Common myeloid progenitor, CD34-positive (primary cell): ENCODE measurements at regions not wholly inside any gene's neighbourhood (a gene's known extent, or its start where the extent isn't known, plus 50 kb on each side); places are given as distances from the start of the nearest gene placed in this dataset.
"Not testable (repeated sequence)": the region's sequence is repeated elsewhere in the genome, so short reads cannot be mapped to it uniquely, and the experiment has no call there.

Experiments used
- CTCF ChIA-PET: fragments of 350-600 bp; sonication (Branson Sonifier 250); formaldehyde crosslinking; loops from one replicate; lab custom pipeline; 2021; ENCODE audit warnings: antibody characterized with exemption; lab: Charles Lee
- POLR2A ChIA-PET: fragments of 350-600 bp; sonication (Branson Sonifier 250); formaldehyde crosslinking; loops from one replicate; lab custom pipeline; 2021; ENCODE audit warnings: antibody characterized with exemption; lab: Charles Lee
- DNase-seq, 3 donors: peaks; one replicate each; pipeline versions ENCODE4 v3.0.0 to v3.0.0-alpha.2; 2013
- H3K27ac ChIP-seq, 2 experiments: 1 replicate in 1 of 2; 2 replicates in 1 of 2; pipeline ENCODE4 v1.7.0; 2013; ENCODE audit warnings: inconsistent platforms in 2 of 2, low read length in 2 of 2, mild to moderate bottlenecking in 2 of 2, low read depth in 1 of 2, moderate library complexity in 1 of 2; ENCODE audit not compliant: severe bottlenecking in 2 of 2, insufficient read depth in 1 of 2, poor library complexity in 1 of 2
- H3K27me3 ChIP-seq, 5 experiments: replicated peaks in 2 of 5; 1 replicate in 3 of 5; 2 replicates in 2 of 5; pipeline versions ENCODE4 v1.6.1 to v1.7.0; 2013; ENCODE audit warnings: low read length in 4 of 5, mild to moderate bottlenecking in 2 of 5, moderate library complexity in 2 of 5, inconsistent platforms in 1 of 5; ENCODE audit not compliant: insufficient read depth in 5 of 5, control insufficient read depth in 4 of 5
- H3K36me3 ChIP-seq, 4 experiments: 1 replicate in 2 of 4; 2 replicates in 2 of 4; pipeline versions ENCODE4 v1.6.1 to v1.7.0; 2013; ENCODE audit warnings: low read length in 3 of 4, control low read depth in 1 of 4, mild to moderate bottlenecking in 1 of 4; ENCODE audit not compliant: control insufficient read depth in 4 of 4, insufficient read depth in 4 of 4
- H3K4me1 ChIP-seq, 4 experiments: 1 replicate in 3 of 4; 2 replicates in 1 of 4; pipeline versions ENCODE4 v1.6.1 to v1.7.1; 2013; ENCODE audit warnings: low read length in 3 of 4, mild to moderate bottlenecking in 3 of 4, control low read depth in 1 of 4, inconsistent platforms in 1 of 4, moderate library complexity in 1 of 4; ENCODE audit not compliant: control insufficient read depth in 4 of 4, insufficient read depth in 4 of 4; ENCODE audit errors: control extremely low read depth in 1 of 4
- H3K4me3 ChIP-seq, 7 experiments: 1 replicate in 4 of 7; 2 replicates in 3 of 7; pipeline versions ENCODE4 v1.5.1 to v1.7.0; 2013; ENCODE audit warnings: mild to moderate bottlenecking in 7 of 7, low read length in 6 of 7, moderate library complexity in 6 of 7, inconsistent platforms in 2 of 7, low read depth in 2 of 7, control low read depth in 1 of 7; ENCODE audit not compliant: insufficient read depth in 4 of 7, control insufficient read depth in 1 of 7; ENCODE audit errors: extremely low read depth in 1 of 7
- H3K9me3 ChIP-seq, 5 experiments: 1 replicate in 4 of 5; 2 replicates in 1 of 5; pipeline versions ENCODE4 v1.6.1 to v1.7.1; 2013; ENCODE audit warnings: low read length in 4 of 5, mild to moderate bottlenecking in 2 of 5, inconsistent platforms in 1 of 5, low read depth in 1 of 5, moderate library complexity in 1 of 5; ENCODE audit not compliant: control insufficient read depth in 4 of 5, insufficient read depth in 2 of 5; ENCODE audit errors: control extremely low read depth in 1 of 5
- WGBS: methylation state at CpG from one replicate; pipeline ENCODE4 v1.1.5; 2013; ENCODE audit not compliant: insufficient coverage; 5-methylcytosine and 5-hydroxymethylcytosine counted together

- Histone ChIP-seq H3K4me1 (no peaks in the 10 kb centered on the region), H3K4me3 (no peak overlapping the region), H3K9me3 (peaks cover 0 to 1% (median 0%) of the 10 kb centered on the region in 5 experiments), H3K27me3 (no peaks in the 10 kb centered on the region), H3K36me3 (no peaks in the 10 kb centered on the region), H3K27ac (no peak overlapping the region)
- DNase-seq, result no peak
- WGBS, result 50% methylated on average over 1 of the region's 1 CpG
- CTCF ChIA-PET, result interaction anchor here (0.7 kb wide), 1 partner anchor 55 kb away, joined by 3 read pairs; no protein-coding TSS in a partner anchor
- POLR2A ChIA-PET, result no interaction called here
Observed at GRCh38 chr12:33536431-33536830, 96.8 kb upstream of the SYT10 start.

DNA sequence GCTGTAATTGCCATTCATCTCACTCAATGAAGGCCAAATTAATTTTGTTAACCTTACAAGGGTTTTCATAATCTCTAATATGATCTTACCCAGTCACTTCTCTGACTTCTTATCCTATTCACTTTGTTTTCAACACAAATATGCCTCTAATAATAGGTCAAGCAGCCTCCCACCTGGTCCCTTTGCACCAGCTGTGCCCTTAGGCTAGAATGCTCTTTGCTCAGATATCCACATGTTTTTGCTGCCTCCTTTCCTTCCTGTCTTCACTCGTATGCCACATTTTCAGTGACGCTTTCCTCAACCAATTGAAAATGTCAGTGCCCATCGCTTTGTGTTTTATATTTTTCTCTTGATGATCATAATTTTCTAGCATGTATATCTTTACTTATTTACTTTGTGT lies 106.4 kb upstream of the SYT10 start:
- H3K36me3 ChIP-seq, result no peaks in the 10 kb centered on the region
- no peak for DNase-seq
- H3K4me3 ChIP-seq, result no peak overlapping the region
- CTCF ChIA-PET, result no interaction called here
- peaks cover 0 to 2% (median 0%) of the 10 kb centered on the region in 5 experiments for H3K9me3 ChIP-seq
- POLR2A ChIA-PET, result no interaction called here
- no peaks in the 10 kb centered on the region for H3K4me1 ChIP-seq
- WGBS, result no CpG with 5 or more reads among the region's 3 CpGs
- no peaks in the 10 kb centered on the region for H3K27me3 ChIP-seq
- H3K27ac ChIP-seq, result no peak overlapping the region

- no peak for DNase-seq
- POLR2A ChIA-PET, result no interaction called here
- H3K4me3 ChIP-seq, result no peak overlapping the region
- no peak overlapping the region for H3K27ac ChIP-seq
- H3K9me3 ChIP-seq, result peaks cover 0 to under 1% (median 0%) of the 10 kb centered on the region in 5 experiments
- 100% methylated on average over 3 of the region's 3 CpGs for WGBS
- H3K4me1 ChIP-seq, result no peaks in the 10 kb centered on the region
- H3K27me3 ChIP-seq, result no peaks in the 10 kb centered on the region
- no peaks in the 10 kb centered on the region for H3K36me3 ChIP-seq
- CTCF ChIA-PET, result no interaction called here
Observed at GRCh38 chr12:33547084-33547483, 107.5 kb upstream of the SYT10 start.

DNA sequence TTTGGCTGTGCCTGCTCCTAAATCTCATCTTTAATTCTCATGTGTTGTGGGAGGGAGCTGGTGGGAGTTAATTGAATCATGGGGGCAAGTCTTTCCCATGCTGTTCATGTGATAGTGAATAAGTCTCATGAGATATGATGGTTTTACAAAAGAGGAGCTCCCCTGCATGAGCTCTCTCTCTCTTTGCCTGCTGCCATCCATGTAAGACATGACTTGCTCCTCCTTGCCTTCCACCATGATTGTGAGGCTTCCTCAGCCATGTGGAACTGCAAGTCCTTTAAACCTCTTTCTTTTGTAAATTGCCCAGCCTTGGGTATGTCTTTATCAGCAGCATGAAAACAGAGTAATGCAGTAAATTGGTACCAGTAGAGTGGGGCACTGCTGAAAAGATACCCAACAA lies 110.6 kb upstream of the SYT10 start:
- H3K4me3 ChIP-seq, DNase-seq, H3K27me3 ChIP-seq, H3K27ac ChIP-seq, CTCF ChIA-PET, H3K9me3 ChIP-seq, H3K4me1 ChIP-seq, H3K36me3 ChIP-seq, POLR2A ChIA-PET: not testable (repeated sequence)

DNA sequence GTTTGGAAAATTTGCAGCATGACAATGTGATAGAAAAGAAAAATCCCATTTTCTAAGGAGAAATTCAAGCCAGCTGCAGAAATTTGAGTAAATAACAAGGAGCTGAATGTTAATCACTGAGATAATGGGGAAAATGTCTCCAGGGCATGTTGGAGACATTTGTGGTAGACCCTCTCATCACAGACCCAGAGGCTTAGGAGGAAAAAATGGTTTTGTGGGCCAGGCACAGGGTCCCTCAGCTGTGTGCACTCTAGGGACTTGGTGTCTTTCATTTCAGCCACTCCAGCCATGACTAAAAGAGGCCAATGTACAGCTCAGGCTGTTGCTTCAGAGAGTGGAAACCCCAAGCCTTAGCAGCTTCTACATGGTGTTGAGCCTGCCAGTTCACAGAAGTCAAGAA lies 111.4 kb upstream of the SYT10 start:
- Histone ChIP-seq H3K4me3 (no peak overlapping the region), H3K27me3 (no peaks in the 10 kb centered on the region), H3K4me1 (no peaks in the 10 kb centered on the region), H3K9me3 (no peaks in the 10 kb centered on the region), H3K27ac (no peak overlapping the region), H3K36me3 (no peaks in the 10 kb centered on the region)
- POLR2A ChIA-PET, result no interaction called here
- DNase-seq, result no peak
- CTCF ChIA-PET, result no interaction called here

DNA sequence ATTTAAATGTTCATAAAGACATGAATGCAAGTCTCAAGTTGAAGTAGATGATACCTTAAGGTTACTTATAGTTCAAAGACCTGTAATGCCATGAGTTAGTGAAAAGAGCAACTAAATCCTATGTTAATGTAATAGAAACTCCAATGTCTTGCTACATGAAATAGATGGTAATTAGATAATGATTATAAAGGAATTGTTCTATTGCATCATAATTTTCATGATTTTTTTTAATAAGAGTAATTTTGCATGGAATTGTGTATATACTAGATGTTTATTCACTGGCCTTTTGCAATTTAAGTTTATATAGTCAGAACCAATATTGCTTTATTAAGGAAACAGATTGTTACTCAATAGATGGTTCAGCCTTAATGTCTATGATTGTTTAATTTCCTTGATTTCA lies 115.5 kb upstream of the SYT10 start:
- H3K4me3 ChIP-seq, result no peak overlapping the region
- CTCF ChIA-PET, result no interaction called here
- H3K27ac ChIP-seq, result no peak overlapping the region
- POLR2A ChIA-PET, result no interaction called here
- no peaks in the 10 kb centered on the region for H3K36me3 ChIP-seq
- no peaks in the 10 kb centered on the region for H3K4me1 ChIP-seq
- no peak for DNase-seq
- H3K9me3 ChIP-seq, result no peaks in the 10 kb centered on the region
- H3K27me3 ChIP-seq, result no peaks in the 10 kb centered on the region

DNA sequence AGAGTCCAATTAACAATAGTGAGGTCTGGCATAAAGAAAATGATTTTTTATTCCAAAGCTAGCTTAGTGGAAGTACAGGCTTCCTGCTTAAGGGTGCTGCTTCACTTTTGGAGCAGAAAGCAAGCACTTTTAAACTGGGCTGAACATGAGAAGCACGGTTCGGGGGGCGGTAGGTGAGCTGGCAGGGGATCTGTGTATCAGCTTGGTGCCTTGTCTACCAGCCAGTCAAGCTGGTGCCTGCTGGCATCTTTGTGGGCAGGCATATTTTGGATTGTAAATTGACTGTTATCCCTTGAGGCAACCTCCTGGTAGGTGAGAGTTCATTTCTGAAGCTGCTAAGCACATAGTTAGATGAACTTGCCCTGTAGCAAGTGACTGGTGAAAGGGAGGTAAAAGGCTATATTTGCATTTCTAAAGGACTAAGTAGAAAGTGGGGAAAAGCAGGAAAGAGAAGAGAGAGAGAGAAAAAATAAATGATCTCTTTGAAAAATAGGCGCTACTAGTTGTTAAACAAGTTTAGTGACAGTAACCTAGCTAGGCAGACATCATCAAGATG lies 121.1 kb upstream of the SYT10 start:
- Histone ChIP-seq H3K9me3 (peaks cover 0 to 2% (median 0%) of the 10 kb centered on the region in 5 experiments), H3K36me3 (no peaks in the 10 kb centered on the region), H3K4me3 (no peak overlapping the region), H3K4me1 (no peaks in the 10 kb centered on the region), H3K27ac (no peak overlapping the region), H3K27me3 (no peaks in the 10 kb centered on the region)
- ChIA-PET POLR2A (no interaction called here), CTCF (no interaction called here)
- no peak for DNase-seq
- 86% methylated on average over 4 of the region's 4 CpGs for WGBS
